Ovary (tissue), 7 donors: ENCODE measurements at regions not wholly inside any gene's neighbourhood (a gene's known extent, or its start where the extent isn't known, plus 50 kb on each side); places are given as distances from the start of the nearest gene placed in this dataset.

Experiments
- DNase-seq, 5 donors: peaks; one replicate each; pipeline ENCODE4 v3.0.0-alpha.2; 2019 to 2020
- H3K27ac ChIP-seq, 2 donors: fragments of 200-600 bp; one replicate each; pipeline versions ENCODE4 v1.5.1 to v1.8.0; 2019 to 2022
- H3K27me3 ChIP-seq: fragments of 200-600 bp; one replicate; pipeline ENCODE4 v1.8.0; 2022
- H3K36me3 ChIP-seq: fragments of 200-600 bp; sonication (generic); one replicate; pipeline ENCODE4 v1.5.1; 2019
- H3K4me1 ChIP-seq: one replicate; pipeline ENCODE4 v1.8.1; 2013; ENCODE audit warnings: mild to moderate bottlenecking, moderate library complexity; ENCODE audit not compliant: insufficient read depth
- H3K4me3 ChIP-seq: fragments of 200-600 bp; sonication (generic); one replicate; pipeline ENCODE4 v1.5.1; 2017
- H3K9me3 ChIP-seq, 2 donors: fragments of 200-600 bp in 1 of 2; sonication (generic) in 1 of 2; one replicate each; pipeline versions ENCODE4 v1.5.1 to v1.8.1; 2013 to 2019; ENCODE audit warnings: mild to moderate bottlenecking in 1 of 2, moderate library complexity in 1 of 2
- CTCF ChIP-seq, 3 donors: fragments of 450-650 bp in 2 of 3; fragments of 200-600 bp in 1 of 3; IDR thresholded peaks; one replicate each; pipeline versions ENCODE4 v1.5.1 to v1.8.0; 2016 to 2022; ENCODE audit warnings: antibody characterized with exemption in 3 of 3, mild to moderate bottlenecking in 1 of 3
- EP300 ChIP-seq: sonication (generic); formaldehyde crosslinking; IDR thresholded peaks from one replicate; pipeline ENCODE4 v1.6.1; 2017; ENCODE audit warnings: antibody characterized with exemption
- POLR2A ChIP-seq: fragments of 450-650 bp; IDR thresholded peaks from one replicate; pipeline ENCODE4 v1.6.1; 2017; ENCODE audit warnings: antibody characterized with exemption, mild to moderate bottlenecking, moderate library complexity
- WGBS, 3 donors: extraction: QIAGEN DNeasy Blood & Tissue Kit in 1 of 3; methylation state at CpG; one replicate each; pipeline versions ENCODE4 v1.1.5 to v1.1.7; 2013 to 2017; 5-methylcytosine and 5-hydroxymethylcytosine counted together
- intact Hi-C, 4 donors: fragments of 100-400 bp; cut with DNase I; formaldehyde crosslinking; loops; one replicate each; pipeline versions ENCODE4 v1.11.0 to v1.15.1; 2022 to 2023
- donor health status: DM: no; HTN: no; CAD: no; lungs with moderate emphysema.
- donor health status: DM: no; HTN: no; CAD: no.
- donor health status: Bipolar disorder and iron deficiency.
- donor health status: DM: no; HTN: no; CAD: no.
- donor health status: DM: yes; HTN: yes; CAD: no.

DNA sequence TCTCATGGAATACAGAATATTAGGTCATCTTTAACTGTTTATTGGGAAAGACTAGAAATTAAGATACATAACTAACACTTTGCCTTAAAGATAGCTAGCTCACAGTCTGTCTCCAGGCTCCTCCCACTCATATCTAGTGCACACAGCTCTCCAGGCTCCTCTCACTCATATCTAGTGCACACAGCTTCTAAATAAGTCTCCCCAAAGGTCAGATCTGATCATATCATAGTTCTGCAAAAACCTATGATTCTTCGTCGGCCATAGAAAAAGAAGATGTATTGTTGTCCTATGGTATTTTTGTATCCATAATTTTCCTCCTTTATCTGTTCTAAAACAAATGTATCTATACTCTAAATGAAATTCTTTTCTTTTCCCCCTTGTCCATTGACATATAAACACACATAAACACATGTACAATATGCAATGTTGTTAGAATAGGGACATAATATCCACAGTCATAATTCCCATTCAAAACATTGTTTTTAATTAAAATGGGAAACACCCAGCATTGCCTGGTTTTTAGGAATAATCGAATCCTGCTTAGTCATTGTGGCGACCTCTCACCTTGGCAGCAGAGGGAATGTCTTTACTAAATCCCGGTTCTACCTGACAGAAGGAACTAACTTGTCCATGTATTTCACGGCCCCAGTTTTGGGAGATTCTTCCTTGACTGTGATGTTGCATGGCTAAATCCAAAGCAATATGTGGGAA, 1282.0 kb downstream of the PCDH7 start:
- no peaks in the 10 kb centered on the region for H3K36me3 ChIP-seq

DNA sequence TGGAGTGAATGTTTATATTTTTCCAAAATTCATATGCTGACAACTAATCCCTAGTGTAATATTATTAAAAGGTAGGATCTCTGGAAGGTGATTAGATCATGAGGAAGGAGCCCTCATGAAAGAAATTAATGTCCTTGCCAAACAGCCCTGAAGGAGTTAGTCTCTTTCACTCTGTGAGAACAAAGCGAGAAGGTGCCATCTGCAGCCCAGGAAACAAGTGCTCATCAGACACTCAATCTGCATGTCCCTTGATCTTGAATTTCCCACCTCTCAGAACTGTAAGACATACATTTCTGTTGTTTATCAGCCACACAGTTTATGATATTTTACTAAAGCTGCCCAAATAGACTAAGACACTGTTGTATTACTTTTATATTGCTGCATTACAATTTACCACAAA, 1283.4 kb downstream of the PCDH7 start:
- intact Hi-C loops: no loop called here
- 90 to 94% (median 92%) methylated on average over 1 of the region's 1 CpG for WGBS, 3 donors

More for the DNA sequence above, 1282.0 kb downstream of the PCDH7 start:
- H3K4me1 ChIP-seq: no peaks in the 10 kb centered on the region
- no peak for TF ChIP-seq CTCF (IDR thresholded peaks at IDR 0.05)
- TF ChIP-seq EP300: no peak
- TF ChIP-seq POLR2A: no peak
- DNase-seq: no peak
- no peaks in the 10 kb centered on the region for H3K9me3 ChIP-seq
- no peaks in the 10 kb centered on the region for H3K27me3 ChIP-seq
- 80 to 87% (median 85%) methylated on average over 6 of the region's 6 CpGs for WGBS, 3 donors
- intact Hi-C loops: no loop called here
- H3K4me3 ChIP-seq: no peak overlapping the region
- no peak overlapping the region for H3K27ac ChIP-seq

DNA sequence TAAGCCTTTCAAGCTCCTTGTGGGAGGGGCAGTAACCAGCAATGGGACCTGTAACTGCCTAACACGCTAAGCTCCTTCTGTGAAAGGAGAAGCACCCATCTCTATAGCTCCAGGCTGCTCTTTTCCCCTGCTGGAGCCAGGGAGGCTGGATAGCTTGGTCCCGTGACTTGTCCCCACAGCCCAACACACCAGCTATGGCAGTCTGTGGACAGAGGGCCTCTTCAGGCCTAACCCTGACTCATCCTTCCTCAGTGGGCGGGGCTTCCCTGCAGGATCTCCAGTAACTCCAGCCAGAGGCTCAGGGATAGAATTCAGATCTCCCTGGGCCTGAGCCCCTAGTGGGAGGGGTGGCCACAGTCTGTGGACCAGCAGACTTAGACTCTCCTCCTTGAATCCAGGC, 1290.1 kb downstream of the PCDH7 start:
- intact Hi-C loops: no loop called here
- WGBS, 3 donors: 92 to 97% (median 94%) methylated on average over 3 of the region's 3 CpGs
- TF ChIP-seq POLR2A (no peak), EP300 (no peak), CTCF (IDR thresholded peaks at IDR 0.05) (no peak)

More for the DNA sequence above, 1283.4 kb downstream of the PCDH7 start:
- H3K4me3 ChIP-seq: no peak overlapping the region
- no peaks in the 10 kb centered on the region for H3K27me3 ChIP-seq
- no peaks in the 10 kb centered on the region for H3K36me3 ChIP-seq
- no peaks in the 10 kb centered on the region for H3K4me1 ChIP-seq
- TF ChIP-seq CTCF (IDR thresholded peaks at IDR 0.05) (no peak), POLR2A (no peak), EP300 (no peak)
- H3K9me3 ChIP-seq: no peaks in the 10 kb centered on the region
- no peak overlapping the region for H3K27ac ChIP-seq
- no peak for DNase-seq

DNA sequence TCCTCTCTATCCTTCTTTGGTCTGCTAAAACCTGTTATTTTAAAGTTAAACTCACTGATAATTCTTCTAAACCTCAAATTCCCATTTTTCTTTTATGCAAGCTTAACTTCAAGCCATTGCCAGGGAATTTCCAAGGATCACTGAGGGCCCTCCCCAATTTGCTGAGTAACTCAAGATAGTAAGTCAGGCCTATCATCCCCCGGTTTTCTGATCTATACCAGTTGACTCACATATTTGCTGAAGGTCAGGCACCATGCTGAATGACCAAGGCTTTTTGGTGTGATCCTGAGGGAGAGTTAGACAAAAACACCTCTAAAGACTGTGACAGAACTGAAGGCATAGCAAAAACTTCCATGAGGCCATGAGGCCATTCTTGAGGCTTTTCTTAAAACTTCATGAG, 1301.9 kb downstream of the PCDH7 start:
- 16 to 31% (median 26%) methylated on average over 1 of the region's 1 CpG for whole genome bisulfite sequencing, 3 donors
- no peak overlapping the region for H3K27ac ChIP-seq
- H3K4me3 ChIP-seq: no peak overlapping the region
- H3K4me1 ChIP-seq: no peaks in the 10 kb centered on the region
- no peaks in the 10 kb centered on the region for H3K36me3 ChIP-seq
- no peaks in the 10 kb centered on the region for H3K27me3 ChIP-seq
- no peaks in the 10 kb centered on the region for H3K9me3 ChIP-seq
- no peak for DNase-seq
- TF ChIP-seq CTCF (IDR thresholded peaks at IDR 0.05) (no peak), POLR2A (no peak), EP300 (no peak)
- intact Hi-C loops: no loop called here

More for the DNA sequence above, 1290.1 kb downstream of the PCDH7 start:
- no peaks in the 10 kb centered on the region for H3K27me3 ChIP-seq
- no peak overlapping the region for H3K4me3 ChIP-seq
- H3K36me3 ChIP-seq: no peaks in the 10 kb centered on the region
- no peak overlapping the region for H3K27ac ChIP-seq
- H3K9me3 ChIP-seq: no peaks in the 10 kb centered on the region
- no peak for DNase-seq
- H3K4me1 ChIP-seq: no peaks in the 10 kb centered on the region
